HG02642 (cell line): ENCODE measurements at regions not wholly inside any gene's neighbourhood (a gene's known extent, or its start where the extent isn't known, plus 50 kb on each side); places are given as distances from the start of the nearest gene placed in this dataset.
"Not testable (repeated sequence)": the region's sequence is repeated elsewhere in the genome, so short reads cannot be mapped to it uniquely, and the experiment has no call there.

ENCODE experiments used
- ATAC-seq: cut with Tn5 transposase; IDR thresholded peaks from one replicate; pipeline ENCODE4 v1.9.1; 2021; ENCODE audit warnings: mild to moderate bottlenecking; ENCODE audit not compliant: unreplicated experiment, poor library complexity

- no peak for ATAC-seq
Observed at GRCh38 chr14:105930572-105930971, 404.2 kb downstream of the TMEM121 start.

GRCh38 chr14:105931808-105932483, 405.6 kb downstream of the TMEM121 start:
- ATAC-seq = no peak

- ATAC-seq = no peak
Observed at GRCh38 chr14:105933238-105933637, 406.9 kb downstream of the TMEM121 start.

- no peak for ATAC-seq
Observed at GRCh38 chr14:105935384-105935783, 409.0 kb downstream of the TMEM121 start.

GRCh38 chr14:105937253-105938054, 411.1 kb downstream of the TMEM121 start:
- ATAC-seq = no peak

- no peak for ATAC-seq
Observed at GRCh38 chr14:105938055-105938863, 411.9 kb downstream of the TMEM121 start.

- ATAC-seq = no peak
Observed at GRCh38 chr14:105938959-105939358, 412.6 kb downstream of the TMEM121 start.

GRCh38 chr14:105939810-105940508, 413.6 kb downstream of the TMEM121 start:
- no peak for ATAC-seq

GRCh38 chr14:105940534-105941225, 414.3 kb downstream of the TMEM121 start:
- ATAC-seq = no peak

GRCh38 chr14:105941226-105942166, 415.1 kb downstream of the TMEM121 start:
- no peak for ATAC-seq

- ATAC-seq = not testable (repeated sequence)
Observed at GRCh38 chr14:105942725-105943124, 416.3 kb downstream of the TMEM121 start.

GRCh38 chr14:105943973-105944602, 417.7 kb downstream of the TMEM121 start:
- ATAC-seq = no peak

GRCh38 chr14:105944632-105945610, 418.5 kb downstream of the TMEM121 start:
- ATAC-seq = no peak

GRCh38 chr14:105945896-105946295, 419.5 kb downstream of the TMEM121 start:
- ATAC-seq = no peak

GRCh38 chr14:105947599-105947998, 421.2 kb downstream of the TMEM121 start:
- no peak for ATAC-seq

GRCh38 chr14:105948955-105949354, 422.6 kb downstream of the TMEM121 start:
- ATAC-seq = not testable (repeated sequence)

GRCh38 chr14:105950364-105950892, 424.0 kb downstream of the TMEM121 start:
- not testable (repeated sequence) for ATAC-seq
